RPMI8226 (cell line): ENCODE measurements at regions not wholly inside any gene's neighbourhood (a gene's known extent, or its start where the extent isn't known, plus 50 kb on each side); places are given as distances from the start of the nearest gene placed in this dataset.

Experiments
- DNase-seq: peaks from one replicate; pipeline ENCODE4 v3.0.0-alpha.2; 2015

- DNase-seq = no peak
Observed at GRCh38 chr20:24134930-24135329, 146.4 kb upstream of the GGTLC1 start.

GRCh38 chr20:24134284-24134683 lies 145.7 kb upstream of the GGTLC1 start:
- no peak for DNase-seq

- DNase-seq = no peak
Observed at GRCh38 chr20:24132246-24132645, 143.7 kb upstream of the GGTLC1 start.

- no peak for DNase-seq
Observed at GRCh38 chr20:24131684-24132083, 143.1 kb upstream of the GGTLC1 start.

- no peak for DNase-seq
Observed at GRCh38 chr20:24131281-24131680, 142.7 kb upstream of the GGTLC1 start.

- no peak for DNase-seq
Observed at GRCh38 chr20:24129641-24130040, 141.1 kb upstream of the GGTLC1 start.

DNA sequence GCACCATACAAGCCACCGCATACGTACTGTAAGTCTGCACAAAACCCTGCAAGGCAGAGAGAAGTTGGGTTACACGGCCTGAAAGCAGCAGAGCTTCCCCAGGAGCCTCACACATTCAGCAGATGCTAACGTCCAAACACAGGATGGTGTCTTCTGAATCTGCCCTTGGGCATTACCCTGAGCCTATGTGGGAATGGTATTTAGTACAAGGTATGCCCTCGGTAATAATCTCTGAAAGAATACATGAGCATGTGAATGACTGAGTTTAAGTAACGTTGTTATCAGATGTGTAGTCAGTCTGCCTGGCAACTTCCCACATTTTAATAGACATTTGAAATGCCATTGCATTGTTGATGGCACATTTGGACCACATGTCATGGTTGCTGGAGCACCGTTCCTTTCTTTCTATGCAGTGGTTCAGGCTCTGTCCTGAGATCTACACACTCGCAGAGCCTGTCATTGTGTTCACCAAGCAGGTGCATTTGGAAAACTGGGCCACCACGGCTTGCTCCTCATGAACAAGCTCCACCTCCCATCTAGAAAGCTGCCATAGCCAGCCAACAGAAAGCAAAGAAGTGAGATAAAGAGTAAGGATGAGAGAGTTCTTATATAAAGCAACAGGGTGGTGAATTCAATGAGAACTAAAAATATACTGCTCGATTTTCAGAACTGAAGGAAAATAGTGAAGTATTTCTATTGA lies 136.5 kb upstream of the GGTLC1 start:
- no peak for DNase-seq

DNA sequence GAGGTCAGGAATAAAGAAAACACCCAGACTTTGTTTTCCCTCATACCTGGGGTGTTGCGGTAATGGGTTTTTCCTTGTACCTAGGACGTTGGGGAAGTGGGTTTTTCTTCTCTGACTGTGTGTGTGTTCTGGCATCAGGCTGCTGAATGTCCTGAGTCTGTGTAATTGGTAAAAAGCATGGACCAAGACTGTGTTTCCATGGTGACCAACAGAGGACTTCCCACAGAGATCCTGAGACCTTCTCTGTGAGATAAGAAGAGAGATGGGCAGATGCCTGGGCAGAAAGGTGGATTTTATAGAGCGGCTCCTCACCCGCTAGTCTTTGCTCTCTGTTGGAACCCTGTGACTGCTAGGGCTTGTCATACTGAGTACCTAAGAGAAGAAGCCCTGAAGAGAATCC lies 135.4 kb upstream of the GGTLC1 start:
- DNase-seq = no peak

- DNase-seq = no peak
Observed at GRCh38 chr20:24118441-24119175, 130.0 kb upstream of the GGTLC1 start.

- no peak for DNase-seq
Observed at GRCh38 chr20:24118034-24118433, 129.5 kb upstream of the GGTLC1 start.

GRCh38 chr20:24117383-24117782 lies 128.8 kb upstream of the GGTLC1 start:
- no peak for DNase-seq

DNA sequence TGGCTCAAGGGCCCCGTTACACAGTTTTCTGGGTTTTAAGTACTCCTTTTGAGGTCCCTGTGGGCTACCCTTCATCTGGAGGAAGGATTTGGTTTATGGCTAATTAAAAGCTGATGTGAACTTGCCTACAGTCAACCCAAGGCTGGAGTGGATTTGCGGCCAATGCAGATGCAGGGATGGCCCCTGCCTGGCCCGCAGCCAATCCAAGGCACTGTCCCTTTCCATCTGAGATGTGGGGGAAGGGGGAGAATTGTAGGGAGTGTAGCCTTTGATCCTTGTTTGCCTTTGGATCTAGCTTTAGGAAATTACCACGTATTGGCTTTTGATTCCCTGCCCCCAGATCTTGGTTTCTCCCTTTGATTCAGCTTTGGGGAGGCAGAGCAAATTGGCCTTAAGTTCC lies 128.0 kb upstream of the GGTLC1 start:
- no peak for DNase-seq

DNA sequence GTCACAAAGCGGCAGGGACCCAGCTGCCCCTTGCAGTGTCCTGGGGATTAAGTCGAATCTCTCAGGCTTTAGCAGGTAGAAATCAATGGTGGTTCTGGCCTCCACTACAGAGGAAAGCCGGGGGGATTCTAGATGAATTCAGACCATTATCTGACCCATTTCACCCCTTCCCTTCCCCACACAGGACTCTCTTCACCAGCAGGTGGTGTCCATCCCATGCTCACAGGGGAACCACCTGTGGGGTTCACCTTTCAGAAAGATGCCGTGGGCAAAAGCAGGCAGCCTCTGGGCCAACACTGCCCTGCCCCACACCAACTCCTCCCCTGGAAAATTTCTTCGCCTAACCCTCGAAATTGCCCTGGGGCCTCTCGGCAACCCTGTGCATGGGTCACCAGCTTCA lies 123.8 kb upstream of the GGTLC1 start:
- DNase-seq = no peak

- DNase-seq = no peak
Observed at GRCh38 chr20:24111858-24112257, 123.3 kb upstream of the GGTLC1 start.

GRCh38 chr20:24109537-24109936 lies 121.0 kb upstream of the GGTLC1 start:
- no peak for DNase-seq

DNA sequence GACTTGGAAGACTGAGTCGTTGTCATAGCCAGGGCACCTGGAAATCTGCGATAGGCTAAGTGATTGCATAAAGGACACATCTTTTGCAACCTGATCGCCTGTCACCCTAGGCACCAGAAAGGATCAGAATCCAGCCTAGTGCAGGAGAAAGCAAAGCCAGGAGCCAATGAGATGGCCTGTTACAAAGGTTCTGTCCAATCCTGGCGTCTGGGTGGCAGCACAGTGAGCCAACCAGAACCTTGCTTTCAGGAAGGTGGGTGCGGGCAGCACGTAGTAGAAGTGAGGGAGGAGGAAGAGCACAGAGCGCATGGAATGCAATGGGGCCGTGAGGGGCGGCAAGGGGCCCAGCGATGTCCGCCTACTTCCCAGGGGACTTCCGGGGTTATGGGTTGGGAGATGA lies 120.4 kb upstream of the GGTLC1 start:
- peak; percentile 18 for DNase-seq

- no peak for DNase-seq
Observed at GRCh38 chr20:24108581-24108980, 120.0 kb upstream of the GGTLC1 start.

DNA sequence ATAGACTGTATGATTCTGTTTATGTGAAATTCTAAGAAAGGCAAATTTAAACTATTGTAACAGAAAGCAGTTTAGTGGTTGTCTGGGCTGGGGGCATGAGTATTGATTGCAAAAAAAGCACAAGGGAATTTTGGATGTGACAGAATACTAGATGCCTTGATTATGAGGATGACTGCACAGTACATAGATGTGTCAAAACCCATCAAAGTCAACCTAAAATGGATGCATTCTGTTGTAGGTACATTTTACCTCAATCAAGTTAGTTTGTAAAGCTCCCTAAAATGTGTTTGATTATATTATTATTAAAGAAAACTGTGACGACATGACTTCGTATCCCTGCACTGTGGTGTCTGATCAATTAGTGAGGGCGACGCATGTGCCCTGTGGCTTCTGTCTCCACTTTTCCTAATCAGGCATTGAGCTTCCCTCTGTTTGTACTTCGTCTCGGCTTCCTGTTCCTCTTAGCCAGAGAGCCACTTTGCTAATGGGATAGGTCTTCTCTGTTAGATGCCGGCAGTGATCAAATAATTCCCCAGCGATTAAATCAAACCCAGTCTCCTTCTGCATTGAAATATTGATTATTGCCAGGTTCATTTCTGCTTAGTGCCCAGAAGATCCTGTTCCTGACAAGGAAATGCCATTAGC lies 118.3 kb upstream of the GGTLC1 start:
- no peak for DNase-seq

- DNase-seq = no peak
Observed at GRCh38 chr20:24106150-24106800, 117.7 kb upstream of the GGTLC1 start.

DNA sequence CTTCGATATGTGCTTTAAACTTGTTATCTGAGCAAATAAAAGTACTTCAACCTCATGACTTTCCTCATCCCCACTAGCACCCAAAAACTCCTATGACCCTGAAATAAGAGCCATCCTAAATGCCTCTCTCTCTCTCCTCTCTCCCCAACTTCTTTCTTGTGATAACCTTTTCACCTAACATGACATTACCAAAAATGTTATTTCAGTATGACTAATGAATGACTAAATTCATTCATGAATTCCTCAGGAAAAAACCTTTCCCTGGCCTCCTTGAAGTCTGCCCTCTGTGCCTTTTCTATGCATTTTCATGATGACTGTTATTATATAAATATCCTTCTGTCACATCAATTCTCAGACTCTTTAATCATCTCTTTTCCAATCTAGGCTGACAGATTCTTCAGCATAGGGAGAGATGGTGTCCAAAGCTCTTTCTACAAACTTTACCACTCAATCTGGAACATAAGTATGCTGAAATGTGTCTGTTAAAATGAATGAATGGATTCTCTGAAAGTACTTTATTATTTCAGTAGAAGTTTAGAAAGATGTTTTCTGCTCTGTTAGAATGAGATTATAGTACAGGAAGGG lies 114.3 kb upstream of the GGTLC1 start:
- no peak for DNase-seq

DNA sequence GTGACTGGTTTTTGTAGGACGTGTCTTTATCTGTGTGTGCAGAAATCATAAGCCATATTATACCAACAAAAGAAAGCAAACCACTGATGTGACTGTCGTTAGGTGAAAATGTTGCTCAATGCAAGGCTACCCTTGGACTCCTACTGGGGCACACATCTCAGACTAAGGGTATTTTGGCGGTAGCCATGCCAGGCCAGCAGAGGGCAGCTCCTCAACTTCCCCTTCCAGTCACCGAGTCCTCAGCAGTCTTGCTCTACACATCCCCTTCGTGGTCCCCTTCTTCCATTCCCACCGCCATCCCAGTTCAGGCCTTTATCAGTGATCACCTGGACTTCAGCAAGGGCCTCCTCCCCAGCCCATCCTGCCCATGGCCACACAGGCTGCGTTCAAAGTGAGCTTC lies 113.7 kb upstream of the GGTLC1 start:
- DNase-seq = peak; percentile 33

DNA sequence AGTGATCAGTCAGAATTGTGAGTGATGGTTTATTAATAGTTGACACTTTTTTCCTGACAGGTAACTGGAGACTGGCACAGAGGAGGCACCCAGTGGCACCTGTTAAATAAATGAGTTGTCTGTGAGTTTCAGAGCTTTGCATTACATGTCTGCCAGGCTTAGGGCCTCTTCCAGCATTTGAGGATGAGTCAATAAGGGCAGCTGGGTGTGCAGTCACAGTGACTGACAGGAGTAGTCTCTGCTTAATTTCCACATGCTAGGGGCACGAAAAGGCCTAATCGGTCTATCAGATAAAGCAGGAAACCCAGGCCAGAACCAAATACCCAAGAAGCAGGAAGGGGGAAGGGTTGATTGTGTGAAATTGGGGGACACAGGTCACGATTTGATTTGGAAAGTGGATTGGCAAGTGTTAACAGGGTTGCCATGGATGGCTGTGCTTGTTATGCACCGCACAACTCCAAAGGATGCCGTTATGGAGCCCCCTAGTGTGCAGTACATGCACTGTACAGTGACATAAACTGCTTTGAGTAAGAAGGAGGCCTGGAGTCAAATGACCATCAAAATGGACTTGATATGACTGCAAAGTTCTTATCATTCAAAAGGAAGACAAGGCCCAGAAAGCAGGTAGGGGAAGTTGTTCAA lies 111.9 kb upstream of the GGTLC1 start:
- peak; percentile 64 for DNase-seq

DNA sequence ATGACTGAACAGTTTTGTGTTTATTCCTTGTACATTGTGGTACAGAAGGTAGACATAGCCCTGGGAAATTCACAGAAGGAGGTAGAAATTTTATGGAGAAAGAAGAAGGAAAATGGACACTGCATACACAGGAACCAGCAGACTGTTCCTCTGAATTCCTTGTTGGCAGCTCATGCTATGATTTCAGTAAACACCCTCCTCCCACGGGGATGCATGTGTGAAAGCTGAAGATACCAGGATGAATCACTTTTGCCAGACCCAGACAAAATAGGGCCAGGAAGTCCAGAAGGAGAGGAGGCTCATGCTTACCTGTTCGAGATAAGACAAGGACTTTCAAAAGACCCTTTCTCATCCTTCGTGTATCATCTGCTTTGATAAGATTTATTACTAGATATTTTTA lies 110.3 kb upstream of the GGTLC1 start:
- no peak for DNase-seq
